HG02938 (cell line): ENCODE measurements at regions not wholly inside any gene's neighbourhood (a gene's known extent, or its start where the extent isn't known, plus 50 kb on each side); places are given as distances from the start of the nearest gene placed in this dataset.
"Not testable (repeated sequence)": the region's sequence is repeated elsewhere in the genome, so short reads cannot be mapped to it uniquely, and the experiment has no call there.

Source experiments
- ATAC-seq: cut with Tn5 transposase; IDR thresholded peaks from one replicate; pipeline ENCODE4 v1.9.1; 2021; ENCODE audit warnings: mild to moderate bottlenecking, moderate library complexity; ENCODE audit not compliant: unreplicated experiment

DNA sequence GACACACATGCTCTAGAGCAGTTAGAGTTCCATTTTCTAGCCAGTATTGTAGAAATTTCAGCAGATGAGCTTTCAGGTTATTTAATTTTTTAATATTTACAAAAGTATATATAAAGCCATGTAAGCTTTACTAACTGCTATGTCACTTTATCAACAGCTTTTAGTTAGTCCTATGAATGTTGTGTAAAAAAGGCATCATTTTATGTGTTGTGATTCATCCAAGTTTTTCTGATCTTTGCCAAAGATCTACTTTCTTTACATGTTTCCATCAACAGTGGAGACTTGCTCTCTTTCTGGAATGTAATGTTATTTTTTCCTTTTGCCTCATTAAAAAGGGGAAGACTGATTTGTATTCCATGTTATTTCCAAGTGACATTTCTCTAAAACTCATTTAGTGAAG, 125.2 kb upstream of the TFPI start:
- no peak for ATAC-seq

GRCh38 chr2:187684174-187684573, 129.9 kb upstream of the TFPI start:
- no peak for ATAC-seq

GRCh38 chr2:187686416-187687024, 132.3 kb upstream of the TFPI start:
- no peak for ATAC-seq

DNA sequence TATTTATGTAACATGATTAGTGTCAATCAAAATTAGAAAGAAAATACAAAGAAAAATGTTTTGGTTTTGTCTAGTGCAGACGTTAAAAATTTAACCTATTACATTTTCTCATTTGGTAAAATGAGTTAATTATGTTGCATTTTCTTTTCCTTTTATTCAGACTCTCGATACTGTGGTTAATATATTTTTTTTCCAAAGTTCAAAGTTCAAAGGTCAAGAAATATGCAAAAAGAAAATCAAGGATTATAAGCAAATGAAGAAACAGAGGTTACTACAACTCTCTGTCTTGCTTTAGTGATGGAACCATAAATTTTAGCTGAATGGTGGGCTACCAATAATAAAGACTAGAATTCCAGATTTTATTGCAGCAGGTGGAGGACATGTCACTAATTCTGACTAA, 133.3 kb upstream of the TFPI start:
- no peak for ATAC-seq

GRCh38 chr2:187689372-187689771, 135.1 kb upstream of the TFPI start:
- no peak for ATAC-seq

DNA sequence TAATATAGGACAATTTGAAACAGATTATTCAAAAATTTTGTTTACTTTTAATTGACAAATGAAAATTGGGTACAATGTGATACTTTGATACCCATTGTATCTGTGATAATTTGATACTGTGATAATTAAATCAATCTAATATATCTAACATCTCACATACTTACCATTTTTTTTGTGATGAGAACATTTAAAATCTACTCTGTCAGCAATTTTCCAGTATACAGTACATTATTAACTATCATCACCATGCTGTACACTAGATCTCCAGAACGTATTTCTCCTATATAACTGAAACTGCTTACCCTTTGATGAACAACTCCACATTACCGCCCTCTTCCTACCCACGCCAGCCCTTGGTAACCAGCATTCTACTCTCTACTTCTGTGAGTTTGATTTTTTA, 139.7 kb upstream of the TFPI start:
- ATAC-seq: no peak

DNA sequence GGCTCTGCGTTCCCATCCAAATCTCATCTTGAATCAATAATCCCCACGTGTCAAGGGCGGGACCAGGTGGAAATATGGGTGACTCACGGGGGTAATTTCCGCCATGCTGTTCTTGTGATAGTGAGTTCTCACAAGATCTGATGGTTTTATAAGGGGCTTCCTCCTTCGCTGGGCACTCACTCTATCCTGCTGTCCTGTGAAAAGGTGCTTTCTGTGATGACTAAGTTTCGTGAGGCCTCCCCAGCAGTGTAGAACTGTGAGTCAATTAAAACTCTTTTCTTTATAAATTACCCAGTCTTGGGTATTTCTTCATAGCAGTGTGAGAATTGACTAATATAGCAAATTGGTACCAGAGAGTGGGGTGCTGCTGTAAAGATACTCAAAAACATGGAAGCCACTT, 142.4 kb upstream of the TFPI start:
- ATAC-seq: not testable (repeated sequence)

DNA sequence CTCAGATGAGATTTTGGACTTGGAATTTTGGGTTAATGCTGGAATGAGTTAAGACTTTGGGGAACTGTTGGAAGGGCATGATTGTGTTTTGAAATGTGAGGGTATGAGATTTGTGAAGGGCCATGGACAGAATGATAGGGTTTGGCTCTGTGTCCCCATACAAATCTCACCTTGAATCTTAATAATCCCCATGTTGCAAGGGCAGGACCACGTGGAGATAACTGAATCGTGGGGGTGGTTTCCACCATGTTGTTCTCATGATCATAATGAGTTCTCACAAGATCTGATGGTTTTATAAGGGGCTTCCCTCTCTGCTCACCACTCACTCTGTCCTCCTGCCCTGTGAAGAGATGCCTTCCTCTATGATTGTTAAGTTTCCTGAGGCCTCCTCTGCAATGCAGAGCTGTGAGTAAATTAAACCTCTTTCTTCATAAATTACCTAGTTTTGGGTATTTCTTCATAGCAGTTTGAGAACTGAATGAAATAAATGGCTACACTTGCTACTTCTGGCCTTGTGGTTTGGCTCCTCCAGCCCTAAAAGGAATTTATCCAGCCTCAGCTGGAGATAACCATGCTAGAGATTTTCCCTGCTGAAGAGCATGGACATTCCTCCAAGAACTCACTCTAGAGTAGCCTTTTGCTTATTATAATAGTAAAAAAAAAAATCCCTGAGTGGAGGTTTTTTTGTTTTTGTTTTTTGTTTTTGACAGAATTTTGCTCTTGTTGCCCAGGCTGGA, 144.3 kb upstream of the TFPI start:
- ATAC-seq: no peak

DNA sequence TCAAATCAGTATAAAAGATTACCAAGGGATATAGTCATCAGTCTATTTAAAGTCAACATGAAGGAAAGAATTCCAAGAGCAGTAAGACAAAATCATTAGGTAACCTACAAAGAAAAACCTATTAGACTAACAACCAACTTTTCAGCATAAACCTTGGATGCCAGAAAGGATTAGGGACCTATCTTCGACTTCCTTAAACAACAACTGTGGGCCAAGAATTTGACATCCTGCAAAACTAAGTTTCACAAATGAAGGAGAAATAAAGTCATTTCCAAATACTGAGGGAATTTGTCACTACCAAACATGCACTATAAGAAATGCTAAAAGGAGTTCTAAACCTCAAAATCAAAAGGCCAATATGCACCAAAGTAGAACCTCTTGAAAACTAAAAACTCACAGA, 147.9 kb upstream of the TFPI start:
- ATAC-seq: no peak

DNA sequence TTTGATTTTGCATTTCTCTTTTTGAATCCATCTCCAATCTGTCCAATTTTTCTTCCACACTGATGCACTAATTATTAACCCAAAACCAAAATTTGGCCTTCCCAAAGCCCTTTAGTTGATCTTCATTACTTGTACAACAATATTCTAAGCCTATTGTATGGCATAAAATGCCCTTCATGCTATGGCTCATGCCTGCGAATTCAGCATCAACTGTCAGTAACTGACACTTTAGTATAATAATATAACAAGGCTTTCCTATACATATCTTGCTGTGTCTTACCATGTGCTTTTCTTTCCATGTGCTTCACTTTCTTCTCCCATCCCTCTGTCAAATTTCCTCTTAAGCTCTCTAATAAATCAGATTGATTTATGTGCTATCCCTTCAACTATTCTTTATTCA, 154.0 kb upstream of the TFPI start:
- ATAC-seq: no peak

DNA sequence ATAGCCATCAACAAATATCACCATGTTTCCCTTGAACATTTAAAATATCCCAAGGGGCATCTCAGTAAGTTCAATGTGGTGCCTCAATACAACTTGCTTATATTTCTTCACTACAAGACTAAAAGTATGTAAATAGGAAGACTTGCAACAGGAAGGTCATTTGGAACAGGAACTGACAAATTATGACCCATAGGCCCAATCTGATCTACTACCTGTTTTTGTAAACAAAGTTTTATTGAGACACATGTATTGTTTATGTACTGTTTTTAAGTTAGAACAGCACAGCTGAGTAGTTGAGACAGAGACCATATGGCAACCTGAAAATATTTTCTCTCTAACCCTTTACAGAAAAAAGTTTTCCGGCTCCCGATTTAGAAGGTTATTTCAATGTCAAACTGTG, 154.8 kb upstream of the TFPI start:
- no peak for ATAC-seq

DNA sequence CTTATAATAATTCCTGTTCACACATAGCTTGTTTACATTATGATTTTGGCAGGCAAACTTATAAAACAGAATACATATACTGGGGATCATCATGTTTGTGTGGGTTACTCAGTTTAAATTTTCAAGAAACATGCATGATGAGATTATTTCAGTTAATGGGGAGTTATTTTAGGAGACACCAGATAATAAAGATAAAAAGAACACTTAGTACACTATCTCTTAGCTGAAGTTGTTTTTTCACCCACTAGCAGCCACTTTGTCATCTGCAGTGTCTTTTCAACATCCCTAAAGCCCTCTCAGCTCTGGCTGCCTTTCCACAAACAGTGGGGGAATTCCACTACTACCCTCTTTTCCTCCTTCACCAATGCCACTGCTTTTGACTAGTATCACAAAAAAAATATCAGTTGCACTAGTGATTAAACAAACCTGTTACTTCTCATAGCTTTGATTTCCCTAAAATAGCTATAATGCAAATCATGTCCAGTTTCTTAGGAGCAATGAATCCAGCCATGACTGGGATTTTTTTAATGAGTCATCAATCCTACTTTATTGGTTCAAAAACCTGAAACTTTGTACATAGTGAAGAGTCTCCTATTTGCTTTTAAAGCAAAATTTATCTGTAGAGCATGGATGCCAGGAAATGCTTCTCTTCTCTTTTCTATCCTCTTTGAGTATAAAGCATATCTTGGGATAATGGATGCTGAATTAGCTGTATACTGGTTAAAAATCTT, 156.7 kb upstream of the TFPI start:
- no peak for ATAC-seq

DNA sequence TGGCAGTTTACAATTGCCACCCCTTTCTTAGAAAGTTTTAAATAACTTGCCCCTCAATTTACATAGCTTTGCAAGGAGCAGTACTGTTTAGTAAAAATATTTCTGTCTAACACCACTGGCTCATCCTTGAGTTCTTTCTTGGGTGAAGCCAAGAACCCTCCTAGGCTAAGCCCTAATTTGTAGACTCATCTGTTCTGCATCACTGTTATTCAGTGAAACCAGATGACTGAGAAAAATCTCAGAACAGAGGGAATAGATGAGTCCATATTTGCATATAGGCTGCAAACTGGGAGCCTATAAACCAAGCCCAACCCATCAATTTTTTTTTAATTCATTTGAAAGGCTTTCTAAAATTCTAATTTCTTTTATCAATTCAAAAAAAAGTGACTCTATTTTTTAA, 161.4 kb upstream of the TFPI start:
- no peak for ATAC-seq

GRCh38 chr2:187716301-187716700, 162.1 kb upstream of the TFPI start:
- ATAC-seq: no peak

DNA sequence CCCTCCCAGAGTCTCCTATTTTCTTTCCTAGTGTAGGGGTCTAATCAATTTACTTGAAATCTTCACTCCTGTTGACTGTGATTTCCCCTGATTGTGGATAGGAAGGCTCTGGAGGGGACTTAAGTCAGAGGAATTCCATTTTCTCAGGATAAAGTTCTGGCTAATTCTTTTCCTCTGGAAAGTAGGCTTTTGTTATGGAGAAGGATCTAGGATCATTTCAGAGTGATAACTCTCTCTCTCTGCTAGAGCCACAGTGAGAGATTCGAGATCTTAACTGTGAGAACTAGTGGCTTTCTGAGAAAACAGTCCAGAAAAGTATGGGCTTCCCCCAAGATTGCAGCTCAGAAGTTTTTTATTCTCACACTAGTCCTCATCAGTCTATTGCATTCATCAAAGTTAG, 163.9 kb upstream of the TFPI start:
- ATAC-seq: no peak

DNA sequence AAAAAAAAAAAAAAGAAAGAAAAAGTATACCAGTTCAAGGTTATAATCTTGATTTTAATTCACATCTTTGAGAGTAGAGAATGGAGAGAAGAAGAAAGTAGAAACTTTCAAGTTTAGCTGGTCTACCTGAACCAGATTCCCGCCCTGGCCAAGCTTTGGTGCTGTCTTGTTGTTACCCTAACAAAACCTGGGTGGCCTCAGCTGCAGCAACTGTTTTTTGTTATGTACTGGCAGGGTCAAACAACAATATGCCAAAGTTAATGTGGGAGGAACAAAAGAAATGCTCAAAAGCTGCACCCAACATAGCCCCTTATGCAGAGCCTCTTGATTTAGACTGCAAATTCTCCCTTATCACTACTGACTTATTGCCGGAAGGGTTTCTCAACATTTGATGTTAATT, 165.3 kb upstream of the TFPI start:
- ATAC-seq: no peak

DNA sequence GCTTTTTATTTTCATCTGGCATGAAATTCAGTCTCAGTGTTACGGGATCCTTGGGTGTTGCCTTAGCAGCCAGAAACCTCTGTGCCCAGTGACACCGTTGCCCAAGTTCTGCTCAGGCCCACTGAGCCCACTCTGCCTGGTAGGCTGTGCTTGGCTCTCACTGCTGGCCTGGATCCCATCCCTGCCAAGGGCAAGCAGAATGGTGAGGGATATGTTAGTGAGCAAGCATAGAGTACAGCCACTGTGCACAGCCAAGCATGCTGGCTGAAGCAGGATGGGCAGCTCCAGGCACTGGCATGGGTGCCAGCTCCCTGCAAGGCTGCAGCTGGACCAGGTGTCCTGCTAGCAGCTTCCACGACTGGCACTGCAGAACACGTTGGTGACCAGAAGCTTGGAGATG, 194.7 kb upstream of the TFPI start:
- ATAC-seq: no peak

DNA sequence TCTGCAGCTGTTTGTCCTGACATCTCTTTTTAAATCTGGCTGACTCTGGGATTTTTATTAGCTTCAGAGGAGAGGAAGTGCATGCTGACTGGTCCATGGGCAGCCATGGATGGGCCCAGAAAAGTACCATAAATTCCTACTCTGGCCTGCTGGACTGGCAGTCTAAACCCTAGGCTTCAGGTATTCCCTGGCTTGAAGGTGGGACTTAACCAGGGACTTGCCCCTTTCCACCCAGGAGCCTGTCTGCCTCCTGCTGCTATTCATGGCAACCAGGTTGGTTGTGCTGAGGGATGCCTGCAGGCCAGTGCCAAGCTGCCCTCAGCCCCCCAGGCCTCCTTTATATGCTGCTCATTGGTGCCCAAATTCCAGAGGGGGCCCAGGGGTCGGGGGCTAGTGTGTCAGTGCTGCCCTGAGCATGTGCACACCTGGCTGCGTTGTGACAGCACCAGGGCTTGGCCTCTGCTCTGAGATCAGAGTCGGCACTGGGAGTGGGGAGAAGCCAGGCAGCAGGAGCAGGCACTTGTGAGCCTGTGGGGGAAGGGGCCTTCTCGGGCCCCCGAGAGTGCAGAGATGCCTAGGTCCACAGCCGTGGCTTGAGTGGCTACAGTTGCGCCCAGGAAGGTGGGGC, 195.7 kb upstream of the TFPI start:
- ATAC-seq: no peak

- ATAC-seq: no peak
Observed at GRCh38 chr2:187768995-187769394, 214.8 kb upstream of the TFPI start.

DNA sequence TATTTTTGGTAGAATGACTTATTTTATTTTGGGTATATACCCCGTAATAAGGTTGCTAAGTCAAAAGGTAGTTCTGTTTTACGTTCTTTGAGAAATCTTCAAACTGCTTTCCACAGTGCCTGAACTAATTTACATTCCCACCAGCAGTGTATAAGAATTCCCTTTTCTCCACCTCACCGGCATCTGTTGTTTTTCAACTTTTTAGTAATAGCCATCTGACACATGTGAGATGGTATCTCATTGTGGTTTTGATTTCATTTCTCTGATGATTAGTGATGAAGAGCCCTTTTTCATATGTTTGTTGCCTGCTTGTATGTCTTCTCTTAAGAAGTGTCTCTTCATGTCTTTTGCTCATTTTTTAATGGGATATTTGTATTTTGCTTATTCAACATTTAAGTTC, 215.2 kb upstream of the TFPI start:
- ATAC-seq: no peak

DNA sequence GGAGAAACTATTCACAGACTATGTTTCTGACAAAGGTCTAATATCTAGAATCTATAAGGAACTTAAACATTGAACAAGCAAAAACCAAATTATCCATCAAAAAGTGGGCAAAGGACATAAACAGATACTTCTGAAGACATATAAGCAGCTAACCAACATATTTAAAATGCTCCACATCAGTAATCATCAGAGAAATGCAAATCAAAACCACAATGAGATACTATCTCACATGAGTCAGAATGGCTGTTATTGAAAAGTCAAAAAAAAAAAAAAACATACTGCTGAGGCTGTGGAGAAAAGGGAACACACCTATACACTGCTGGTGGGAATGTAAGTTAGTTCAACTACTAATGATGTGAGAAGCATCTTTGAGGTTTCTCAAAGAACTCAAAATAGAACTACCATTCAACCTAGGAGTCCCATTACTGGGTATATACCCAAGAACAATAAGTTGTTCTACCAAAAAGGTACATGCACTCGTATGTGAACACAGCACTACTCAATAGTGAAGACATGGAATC, 220.4 kb upstream of the TFPI start:
- ATAC-seq: peak; percentile 74

DNA sequence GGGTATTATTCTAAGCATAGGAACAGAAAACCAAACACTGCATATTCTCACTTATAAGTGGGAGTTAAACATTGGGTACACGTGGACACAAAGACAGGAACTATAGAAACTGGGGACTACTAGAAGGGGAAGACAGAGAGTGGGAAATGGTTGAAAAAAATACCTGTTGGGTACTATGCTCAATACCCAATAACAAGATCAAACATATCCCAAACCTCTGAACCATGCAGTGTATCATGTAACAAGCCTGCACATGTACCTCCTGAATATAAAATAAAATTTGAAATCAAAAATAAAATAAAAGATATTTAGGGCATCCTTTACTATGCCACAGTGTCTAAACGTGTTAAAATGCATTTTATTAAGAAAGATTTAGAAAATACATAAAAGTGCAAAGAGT, 221.0 kb upstream of the TFPI start:
- no peak for ATAC-seq
